ENCODE measurements at regions not wholly inside any gene's neighbourhood (a gene's known extent, or its start where the extent isn't known, plus 50 kb on each side); places are given as distances from the start of the nearest gene placed in this dataset.
A peak's percentile ranks its signal among the peaks of the same experiment; 100 is the strongest.
"Not testable (repeated sequence)": the region's sequence is repeated elsewhere in the genome, so short reads cannot be mapped to it uniquely, and the experiment has no call there.

GRCh38 chr5:121100931-121101330 is 636.8 kb downstream of the PRR16 start:
- no peak for DNase-seq (ENCODE audit: low spot score)

GRCh38 chr5:121105921-121106320 is 641.8 kb downstream of the PRR16 start:
- no peak for DNase-seq (ENCODE audit: low spot score)

GRCh38 chr5:121106721-121107690 is 642.9 kb downstream of the PRR16 start:
- not testable (repeated sequence) for DNase-seq (ENCODE audit: low spot score)

GRCh38 chr5:121108725-121109124 is 644.6 kb downstream of the PRR16 start:
- DNase-seq (ENCODE audit: low spot score) = peak; percentile 13

- no peak for DNase-seq (ENCODE audit: low spot score)
Measured at GRCh38 chr5:121109817-121110216, 645.7 kb downstream of the PRR16 start.

GRCh38 chr5:121121786-121122185 is 657.7 kb downstream of the PRR16 start:
- no peak for DNase-seq (ENCODE audit: low spot score)

GRCh38 chr5:121138495-121138907 is 674.4 kb downstream of the PRR16 start:
- no peak for DNase-seq (ENCODE audit: low spot score)

- DNase-seq (ENCODE audit: low spot score) = no peak
Measured at GRCh38 chr5:121138952-121139351, 674.9 kb downstream of the PRR16 start.

- peak; percentile 0 for DNase-seq (ENCODE audit: low spot score)
Measured at GRCh38 chr5:121144764-121145163, 680.7 kb downstream of the PRR16 start.

- DNase-seq (ENCODE audit: low spot score) = no peak
Measured at GRCh38 chr5:121151534-121151933, 687.4 kb downstream of the PRR16 start.

- no peak for DNase-seq (ENCODE audit: low spot score)
Measured at GRCh38 chr5:121152411-121152810, 688.3 kb downstream of the PRR16 start.

- no peak for DNase-seq (ENCODE audit: low spot score)
Measured at GRCh38 chr5:121156565-121156964, 692.5 kb downstream of the PRR16 start.

GRCh38 chr5:121158451-121158850 is 693.2 kb upstream of the FTMT start:
- DNase-seq (ENCODE audit: low spot score) = no peak

- no peak for DNase-seq (ENCODE audit: low spot score)
Measured at GRCh38 chr5:121160591-121160990, 691.1 kb upstream of the FTMT start.

- no peak for DNase-seq (ENCODE audit: low spot score)
Measured at GRCh38 chr5:121164632-121165031, 687.0 kb upstream of the FTMT start.

GRCh38 chr5:121171361-121171760 is 680.3 kb upstream of the FTMT start:
- no peak for DNase-seq (ENCODE audit: low spot score)

GRCh38 chr5:121171834-121172233 is 679.8 kb upstream of the FTMT start:
- DNase-seq (ENCODE audit: low spot score) = no peak

GRCh38 chr5:121174351-121174750 is 677.3 kb upstream of the FTMT start:
- DNase-seq (ENCODE audit: low spot score) = no peak

- no peak for DNase-seq (ENCODE audit: low spot score)
Measured at GRCh38 chr5:121175986-121176385, 675.7 kb upstream of the FTMT start.

- no peak for DNase-seq (ENCODE audit: low spot score)
Measured at GRCh38 chr5:121182788-121183490, 668.7 kb upstream of the FTMT start.

GRCh38 chr5:121188849-121189248 is 662.8 kb upstream of the FTMT start:
- no peak for DNase-seq (ENCODE audit: low spot score)

GRCh38 chr5:121189342-121190305 is 662.1 kb upstream of the FTMT start:
- no peak for DNase-seq (ENCODE audit: low spot score)
